Colonic mucosa (tissue), 4 donors: ENCODE measurements at regions not wholly inside any gene's neighbourhood (a gene's known extent, or its start where the extent isn't known, plus 50 kb on each side); places are given as distances from the start of the nearest gene placed in this dataset.

Experiments used
- DNase-seq: peaks from one replicate; pipeline ENCODE4 v3.0.0-alpha.2; 2020
- H3K27ac ChIP-seq: fragments of 200-600 bp; one replicate; pipeline ENCODE4 v1.8.0; 2021
- H3K27me3 ChIP-seq: fragments of 200-600 bp; one replicate; pipeline ENCODE4 v1.8.0; 2021
- H3K36me3 ChIP-seq: fragments of 200-600 bp; one replicate; pipeline ENCODE4 v1.8.0; 2021
- H3K4me1 ChIP-seq: fragments of 200-600 bp; one replicate; pipeline ENCODE4 v1.8.0; 2021; ENCODE audit warnings: mild to moderate bottlenecking
- H3K4me3 ChIP-seq: fragments of 200-600 bp; one replicate; pipeline ENCODE4 v1.8.0; 2021
- H3K9ac ChIP-seq, 2 donors: one replicate each; pipeline ENCODE4 v1.7.0; 2013; ENCODE audit warnings: control low read depth in 2 of 2, low read depth in 2 of 2, low read length in 2 of 2
- H3K9me3 ChIP-seq: fragments of 200-600 bp; one replicate; pipeline ENCODE4 v1.8.0; 2021
- CTCF ChIP-seq: fragments of 200-600 bp; IDR thresholded peaks from one replicate; pipeline ENCODE4 v1.8.0; 2022; ENCODE audit warnings: antibody characterized with exemption, mild to moderate bottlenecking
- intact Hi-C: fragments of 100-400 bp; cut with DNase I; formaldehyde crosslinking; loops from one replicate; pipeline ENCODE4 v1.14.1; 2022
- donor health status: healthy.
- donor health status: DM: no; HTN: no; CAD: no.
- donor health status: DM: no; HTN: no; CAD: no.

- Histone ChIP-seq H3K4me1 (no peaks in the 10 kb centered on the region), H3K27me3 (no peaks in the 10 kb centered on the region), H3K9me3 (no peaks in the 10 kb centered on the region), H3K36me3 (no peaks in the 10 kb centered on the region), H3K9ac (no peak overlapping the region), H3K4me3 (no peak overlapping the region), H3K27ac (no peak overlapping the region)
- TF ChIP-seq CTCF: no peak
- DNase-seq: no peak
- intact Hi-C loops: no loop called here
Measured at GRCh38 chr6:971981-972640, 279.2 kb upstream of the EXOC2 start.

GRCh38 chr6:968791-969190 lies 275.9 kb upstream of the EXOC2 start:
- no peak for TF ChIP-seq CTCF
- no peak for DNase-seq
- no peak overlapping the region for H3K27ac ChIP-seq
- no peak overlapping the region for H3K4me3 ChIP-seq
- H3K9ac ChIP-seq: no peak overlapping the region
- no peaks in the 10 kb centered on the region for H3K36me3 ChIP-seq
- H3K27me3 ChIP-seq: no peaks in the 10 kb centered on the region
- H3K9me3 ChIP-seq: no peaks in the 10 kb centered on the region
- intact Hi-C loops: no loop called here
- no peaks in the 10 kb centered on the region for H3K4me1 ChIP-seq

GRCh38 chr6:967701-968100 lies 274.8 kb upstream of the EXOC2 start:
- no peaks in the 10 kb centered on the region for H3K36me3 ChIP-seq
- intact Hi-C loops: no loop called here
- no peak for TF ChIP-seq CTCF
- no peaks in the 10 kb centered on the region for H3K4me1 ChIP-seq
- no peak for DNase-seq
- no peak overlapping the region for H3K9ac ChIP-seq
- no peaks in the 10 kb centered on the region for H3K27me3 ChIP-seq
- H3K4me3 ChIP-seq: no peak overlapping the region
- H3K9me3 ChIP-seq: no peaks in the 10 kb centered on the region
- no peak overlapping the region for H3K27ac ChIP-seq

GRCh38 chr6:965343-965742 lies 272.4 kb upstream of the EXOC2 start:
- Histone ChIP-seq H3K27me3 (no peaks in the 10 kb centered on the region), H3K4me3 (no peak overlapping the region)
- TF ChIP-seq CTCF: no peak

GRCh38 chr6:963456-963855 lies 270.5 kb upstream of the EXOC2 start:
- Histone ChIP-seq H3K27me3 (no peaks in the 10 kb centered on the region), H3K4me1 (no peaks in the 10 kb centered on the region), H3K27ac (no peak overlapping the region), H3K4me3 (no peak overlapping the region), H3K9me3 (no peaks in the 10 kb centered on the region), H3K36me3 (no peaks in the 10 kb centered on the region), H3K9ac (no peak overlapping the region)
- DNase-seq: no peak
- TF ChIP-seq CTCF: no peak
- intact Hi-C loops: no loop called here

More at GRCh38 chr6:965343-965742, 272.4 kb upstream of the EXOC2 start:
- DNase-seq: no peak
- intact Hi-C loops: no loop called here
- no peaks in the 10 kb centered on the region for H3K9me3 ChIP-seq
- no peaks in the 10 kb centered on the region for H3K36me3 ChIP-seq
- H3K27ac ChIP-seq: no peak overlapping the region
- no peak overlapping the region for H3K9ac ChIP-seq
- H3K4me1 ChIP-seq: no peaks in the 10 kb centered on the region
